Eye (tissue), 1 donor: ENCODE measurements at regions not wholly inside any gene's neighbourhood (a gene's known extent, or its start where the extent isn't known, plus 50 kb on each side); places are given as distances from the start of the nearest gene placed in this dataset.

Source experiments
- DNase-seq: peaks from one replicate; pipeline ENCODE4 v3.0.0-alpha.2; 2015

- DNase-seq: no peak
Observed at GRCh38 chr9:94159069-94159939, 75.0 kb downstream of the PTPDC1 start.

GRCh38 chr9:94160594-94161501 lies 76.6 kb downstream of the PTPDC1 start:
- no peak for DNase-seq

GRCh38 chr9:94161673-94162072 lies 77.4 kb downstream of the PTPDC1 start:
- no peak for DNase-seq

GRCh38 chr9:94164806-94165549 lies 80.7 kb downstream of the PTPDC1 start:
- DNase-seq: no peak

- peak; percentile 98 for DNase-seq
Observed at GRCh38 chr9:94165592-94166235, 81.5 kb downstream of the PTPDC1 start.

- peak; percentile 99 for DNase-seq
Observed at GRCh38 chr9:94166236-94166975, 82.1 kb downstream of the PTPDC1 start.

- no peak for DNase-seq
Observed at GRCh38 chr9:94166976-94167346, 82.7 kb downstream of the PTPDC1 start.

GRCh38 chr9:94167376-94167890 lies 83.2 kb downstream of the PTPDC1 start:
- DNase-seq: no peak

GRCh38 chr9:94168203-94169000 lies 84.1 kb downstream of the PTPDC1 start:
- DNase-seq: no peak

- no peak for DNase-seq
Observed at GRCh38 chr9:94169968-94170367, 85.7 kb downstream of the PTPDC1 start.

- no peak for DNase-seq
Observed at GRCh38 chr9:94173632-94174031, 85.5 kb upstream of the ZNF169 start.

GRCh38 chr9:94174164-94174563 lies 84.9 kb upstream of the ZNF169 start:
- no peak for DNase-seq

GRCh38 chr9:94175669-94176068 lies 83.4 kb upstream of the ZNF169 start:
- no peak for DNase-seq

- no peak for DNase-seq
Observed at GRCh38 chr9:94176608-94177007, 82.5 kb upstream of the ZNF169 start.

GRCh38 chr9:94178927-94179326 lies 80.2 kb upstream of the ZNF169 start:
- DNase-seq: no peak

- DNase-seq: no peak
Observed at GRCh38 chr9:94181408-94182181, 77.5 kb upstream of the ZNF169 start.

- DNase-seq: no peak
Observed at GRCh38 chr9:94182532-94182931, 76.6 kb upstream of the ZNF169 start.

- no peak for DNase-seq
Observed at GRCh38 chr9:94183240-94183999, 75.7 kb upstream of the ZNF169 start.

- no peak for DNase-seq
Observed at GRCh38 chr9:94188246-94188645, 70.9 kb upstream of the ZNF169 start.
